Activated CD8-positive, alpha-beta memory T cell treated with anti-CD3 and anti-CD28 coated beads for 1 hour (primary cell): ENCODE measurements at regions not wholly inside any gene's neighbourhood (a gene's known extent, or its start where the extent isn't known, plus 50 kb on each side); places are given as distances from the start of the nearest gene placed in this dataset.
"Not testable (repeated sequence)": the region's sequence is repeated elsewhere in the genome, so short reads cannot be mapped to it uniquely, and the experiment has no call there.

Experiments
- DNase-seq, 2 donors: peaks; one replicate each; pipeline ENCODE4 v3.0.0-alpha.2; 2020; ENCODE audit warnings: low read depth in 1 of 2; ENCODE audit errors: extremely low read depth in 1 of 2

DNA sequence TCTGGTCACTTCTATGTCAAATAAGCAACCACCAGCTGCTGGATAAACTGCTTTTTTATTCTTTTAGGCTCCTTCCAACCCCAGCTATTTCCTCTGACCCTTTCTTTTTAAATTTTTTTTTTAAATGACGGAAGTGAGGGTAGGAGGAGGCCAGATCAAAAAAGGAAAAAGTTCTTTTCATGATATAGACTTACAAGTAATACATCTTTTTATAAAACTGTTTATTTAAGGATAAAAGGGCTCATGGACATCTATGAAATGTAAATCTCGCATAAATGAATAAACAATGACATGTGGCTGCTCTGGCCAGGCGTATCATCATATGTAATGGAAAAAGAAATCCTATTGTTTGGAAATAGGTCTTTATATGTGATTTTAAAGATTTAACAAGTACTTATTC lies 169.0 kb upstream of the ATP2B1 start:
- no peak for DNase-seq

- no peak for DNase-seq
Observed at GRCh38 chr12:89877136-89877535, 168.5 kb upstream of the ATP2B1 start.

DNA sequence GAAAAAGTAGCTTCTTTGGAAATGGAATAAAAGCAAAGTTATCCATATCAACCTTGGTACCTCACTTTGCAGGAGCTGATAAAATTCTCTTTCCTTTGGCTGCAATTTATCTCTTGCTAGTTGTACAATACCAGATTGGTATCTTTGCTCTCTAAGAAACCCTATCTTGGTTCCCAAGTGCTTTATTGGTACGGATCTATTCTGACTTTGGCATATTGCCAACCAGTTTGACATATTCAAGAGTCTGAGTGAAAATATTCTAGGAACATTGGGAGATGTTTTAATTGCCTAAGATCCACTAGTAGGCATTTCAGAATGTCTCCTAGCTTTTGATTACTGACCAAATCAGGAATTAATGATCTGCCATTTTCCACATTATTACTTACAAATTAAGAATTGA lies 167.2 kb upstream of the ATP2B1 start:
- no peak for DNase-seq

- DNase-seq = no peak
Observed at GRCh38 chr12:89875225-89875624, 166.6 kb upstream of the ATP2B1 start.

DNA sequence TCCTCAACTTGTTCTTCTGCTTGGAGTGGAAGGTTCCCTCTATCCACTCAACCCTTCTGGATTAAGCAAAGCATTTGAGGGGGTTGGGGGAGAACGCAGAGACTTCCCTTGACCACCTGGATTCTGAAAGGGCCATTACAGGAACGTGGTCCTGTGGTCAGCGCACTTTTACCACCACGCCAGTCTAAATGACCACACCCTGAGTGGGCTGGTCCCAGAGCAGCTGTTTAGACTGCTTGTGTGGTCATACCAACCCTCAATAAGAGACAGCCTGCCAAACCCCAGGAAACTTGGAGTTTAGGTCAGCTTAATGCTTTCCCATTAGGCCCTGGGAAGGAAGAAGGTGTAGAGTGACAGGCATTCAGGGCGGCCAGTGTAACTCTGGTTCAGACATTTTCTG lies 165.5 kb upstream of the ATP2B1 start:
- no peak for DNase-seq

GRCh38 chr12:89873745-89874144 lies 165.1 kb upstream of the ATP2B1 start:
- DNase-seq = no peak

GRCh38 chr12:89872922-89873630 lies 164.4 kb upstream of the ATP2B1 start:
- no peak for DNase-seq

GRCh38 chr12:89870413-89871184 lies 162.0 kb upstream of the ATP2B1 start:
- no peak for DNase-seq

- not testable (repeated sequence) for DNase-seq
Observed at GRCh38 chr12:89867611-89868010, 159.0 kb upstream of the ATP2B1 start.

DNA sequence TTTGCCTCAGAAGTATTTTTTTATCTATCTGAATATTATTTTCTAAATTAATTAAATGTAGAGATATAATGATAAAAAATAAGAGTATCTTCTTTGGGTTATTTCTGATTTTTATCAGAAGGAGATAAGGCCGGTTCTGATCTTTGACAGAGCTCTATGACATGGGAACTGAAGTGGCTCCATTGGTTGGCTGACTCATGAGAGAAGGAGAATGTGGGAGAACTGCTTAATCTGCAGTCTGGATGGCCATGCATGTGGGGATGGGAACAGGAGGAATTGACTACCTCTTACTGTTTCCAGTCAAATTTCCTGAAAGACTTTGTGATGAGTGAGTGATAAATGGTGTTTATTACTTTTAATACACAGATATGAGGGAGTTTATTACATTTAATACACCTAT lies 155.8 kb upstream of the ATP2B1 start:
- DNase-seq = no peak

DNA sequence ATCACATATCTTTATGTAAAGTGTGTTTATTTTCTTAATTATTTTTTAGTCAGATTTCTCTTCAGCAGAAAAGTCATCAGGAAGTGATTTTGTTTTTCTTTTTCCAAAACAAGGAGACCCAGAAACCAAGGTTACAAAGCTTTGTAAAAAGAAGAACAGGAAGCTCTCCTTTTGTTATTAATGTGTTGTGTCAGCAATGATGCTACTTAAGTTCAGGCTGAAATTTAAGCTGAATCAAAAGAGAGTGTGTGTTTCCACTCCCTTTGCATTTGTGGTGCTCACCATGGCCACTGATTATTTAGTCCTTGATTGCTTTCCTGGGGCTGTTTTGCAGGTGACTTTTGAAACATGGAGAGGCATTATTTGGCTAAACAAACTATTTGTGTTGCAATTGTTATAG lies 155.3 kb upstream of the ATP2B1 start:
- DNase-seq = no peak

DNA sequence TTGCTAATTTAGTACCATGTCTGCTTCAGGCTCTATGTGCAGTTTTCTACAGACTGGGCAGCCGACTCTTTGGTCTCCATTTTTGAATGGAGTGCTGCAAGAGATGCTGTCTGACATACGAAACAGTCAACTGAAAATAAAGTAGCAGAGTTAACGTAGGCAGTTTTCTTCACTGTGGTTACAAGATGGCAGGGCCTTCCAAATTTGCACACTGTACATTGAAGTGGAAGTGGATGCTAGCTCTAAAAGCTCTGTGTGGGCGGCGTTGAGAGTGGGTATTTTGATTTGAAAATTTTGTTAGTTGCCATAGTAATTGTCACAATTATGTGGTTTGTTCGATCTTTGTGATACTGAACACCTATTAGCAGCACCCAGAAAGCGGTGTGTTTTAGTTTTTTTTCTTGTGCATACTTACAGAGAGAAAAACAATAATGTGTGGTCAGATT lies 154.9 kb upstream of the ATP2B1 start:
- DNase-seq = peak; percentile 19 to 54

GRCh38 chr12:89862511-89863445 lies 154.1 kb upstream of the ATP2B1 start:
- DNase-seq = no peak

GRCh38 chr12:89861086-89861485 lies 152.4 kb upstream of the ATP2B1 start:
- DNase-seq = no peak

GRCh38 chr12:89859508-89860220 lies 151.0 kb upstream of the ATP2B1 start:
- DNase-seq = no peak

- no peak for DNase-seq
Observed at GRCh38 chr12:89858718-89859117, 150.1 kb upstream of the ATP2B1 start.

- no peak for DNase-seq
Observed at GRCh38 chr12:89857652-89858274, 149.1 kb upstream of the ATP2B1 start.

GRCh38 chr12:89856431-89856830 lies 147.8 kb upstream of the ATP2B1 start:
- no peak for DNase-seq

DNA sequence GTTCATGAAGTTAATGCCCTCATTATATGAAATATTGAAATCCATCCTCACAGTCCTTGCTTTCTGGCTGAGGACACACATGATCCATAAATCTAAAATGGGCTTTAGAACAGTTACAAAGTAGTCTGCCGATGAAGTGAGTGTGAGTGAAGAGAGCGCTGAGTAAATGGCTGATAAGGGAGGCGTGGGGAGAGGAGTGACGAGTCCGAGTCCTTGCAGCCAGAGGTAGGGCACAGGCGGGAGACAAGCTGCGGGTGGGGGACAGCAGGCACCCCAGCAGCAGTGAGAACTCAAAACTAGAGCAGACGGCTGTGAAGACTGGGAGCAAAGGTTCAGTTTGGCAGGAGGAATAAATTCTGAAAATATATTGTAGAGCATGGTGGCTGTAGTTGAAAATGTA lies 140.1 kb upstream of the ATP2B1 start:
- no peak for DNase-seq

- DNase-seq = no peak
Observed at GRCh38 chr12:89846473-89847055, 137.9 kb upstream of the ATP2B1 start.
